Panc1 (cell line): ENCODE measurements at regions not wholly inside any gene's neighbourhood (a gene's known extent, or its start where the extent isn't known, plus 50 kb on each side); places are given as distances from the start of the nearest gene placed in this dataset.

Source experiments
- ATAC-seq: fragments of 200-7000 bp; cut with Tn5 transposase; 2 replicates; pipeline ENCODE4 v1.9.1; 2020; ENCODE audit warnings: mild to moderate bottlenecking, moderate library complexity
- BruUV-seq: library from RNA; stranded (reverse); fragments of 400-500 nt; replicated peaks from 2 replicates; lab custom pipeline; 2021; lab: Mats Ljungman, UMichigan
- CTCF ChIA-PET: fragments of 300-600 bp; sonication (Branson Sonifier 250); formaldehyde crosslinking; loops from one replicate; lab custom pipeline; 2022; ENCODE audit warnings: antibody characterized with exemption; lab: Charles Lee
- POLR2A ChIA-PET: fragments of 300-600 bp; sonication (Branson Sonifier 250); formaldehyde crosslinking; loops from one replicate; lab custom pipeline; 2022; ENCODE audit warnings: antibody characterized with exemption; lab: Charles Lee
- DNase-seq: peaks from one replicate; pipeline ENCODE4 v3.0.0-alpha.2; 2010; ENCODE audit warnings: low read depth, low spot score
- H3K27ac ChIP-seq: 2 replicates; pipeline ENCODE4 v1.5.1; 2011; ENCODE audit warnings: mild to moderate bottlenecking, low read length, inconsistent platforms
- H3K27me3 ChIP-seq: fragments of 200-500 bp; sonication (Bioruptor generic); 2 replicates; pipeline ENCODE4 v1.6.0; 2014; ENCODE audit warnings: low read length, inconsistent platforms; ENCODE audit not compliant: control insufficient read depth, insufficient read depth
- H3K36me3 ChIP-seq: fragments of 200-500 bp; sonication (Bioruptor generic); 2 replicates; pipeline ENCODE4 v1.5.1; 2014; ENCODE audit warnings: inconsistent platforms, mild to moderate bottlenecking, low read length, moderate library complexity; ENCODE audit not compliant: control insufficient read depth, insufficient read depth
- H3K4me1 ChIP-seq: 2 replicates; pipeline ENCODE4 v1.5.1; 2011; ENCODE audit warnings: inconsistent platforms, mild to moderate bottlenecking, low read length, moderate library complexity; ENCODE audit not compliant: control insufficient read depth, insufficient read depth
- H3K4me3 ChIP-seq, 2 experiments: 2 replicates each; pipeline ENCODE4 v1.5.1; 2011 to 2012; ENCODE audit warnings: low read depth in 2 of 2, low read length in 2 of 2, mild to moderate bottlenecking in 2 of 2, inconsistent platforms in 1 of 2, moderate library complexity in 1 of 2
- H3K9me3 ChIP-seq: fragments of 200-500 bp; sonication (Bioruptor generic); 2 replicates; pipeline ENCODE4 v1.5.1; 2014; ENCODE audit warnings: low read depth, mild to moderate bottlenecking, inconsistent platforms, low read length, moderate library complexity; ENCODE audit not compliant: control insufficient read depth, insufficient read depth
- CTCF ChIP-seq: fragments of 450-650 bp; IDR thresholded peaks from 2 replicates; pipeline ENCODE4 v1.5.1; 2017; ENCODE audit warnings: mild to moderate bottlenecking
- POLR2AphosphoS5 ChIP-seq: IDR thresholded peaks from 2 replicates; pipeline ENCODE4 v1.6.1; 2012; ENCODE audit warnings: mild to moderate bottlenecking, low read depth, low read length, moderate library complexity
- REST ChIP-seq, 2 experiments: IDR thresholded peaks; 2 replicates each; pipeline ENCODE4 v1.6.1; 2011 to 2012; ENCODE audit warnings: low read depth in 2 of 2, control low read depth in 1 of 2, low read length in 1 of 2, mild to moderate bottlenecking in 1 of 2, moderate library complexity in 1 of 2; ENCODE audit not compliant: insufficient read depth in 1 of 2
- SIN3A ChIP-seq: IDR thresholded peaks from 2 replicates; pipeline ENCODE4 v1.6.1; 2012; ENCODE audit warnings: low read depth, mild to moderate bottlenecking, low read length, moderate library complexity, borderline replicate concordance; ENCODE audit not compliant: insufficient read depth
- TCF7L2 ChIP-seq: IDR thresholded peaks from 2 replicates; pipeline ENCODE4 v1.6.1; 2011; ENCODE audit warnings: mild to moderate bottlenecking, low read depth, low read length, inconsistent platforms
- in situ Hi-C: cut with HindIII; loops from 2 replicates; pipeline ENCODE4 v1.10.0; 2016; ENCODE audit warnings: low sequenced_read_pairs, low pct_unique_long_range_greater_than_20kb
- intact Hi-C: fragments of 100-400 bp; cut with micrococcal nuclease; formaldehyde crosslinking; loops from one replicate; pipeline ENCODE4 v1.10.0; 2022; ENCODE audit not compliant: unreplicated experiment

- Histone ChIP-seq H3K27ac (no peak overlapping the region), H3K4me3 (no peak overlapping the region), H3K27me3 (no peaks in the 10 kb centered on the region), H3K4me1 (no peaks in the 10 kb centered on the region), H3K9me3 (no peaks in the 10 kb centered on the region), H3K36me3 (no peaks in the 10 kb centered on the region)
- CTCF ChIA-PET: no interaction called here
- no TSS peak for BruUV-seq
- in situ Hi-C loops: no loop called here
- TF ChIP-seq CTCF: no peak
- TF ChIP-seq SIN3A: no peak
- DNase-seq (no peak), ATAC-seq (no peak)
- POLR2A ChIA-PET: no interaction called here
- intact Hi-C loops: no loop called here
These were observed 332.2 kb downstream of the EIPR1 start for GRCh38 chr2:3045318-3045921.

- no peaks in the 10 kb centered on the region for H3K9me3 ChIP-seq
- H3K27ac ChIP-seq: no peak overlapping the region
- BruUV-seq: no TSS peak
- intact Hi-C loops: no loop called here
- ChIA-PET CTCF (no interaction called here), POLR2A (no interaction called here)
- H3K36me3 ChIP-seq: no peaks in the 10 kb centered on the region
- no peak overlapping the region for H3K4me3 ChIP-seq
- DNase-seq (no peak), ATAC-seq (no peak)
- in situ Hi-C loops: no loop called here
- no peaks in the 10 kb centered on the region for H3K27me3 ChIP-seq
- no peaks in the 10 kb centered on the region for H3K4me1 ChIP-seq
- TF ChIP-seq POLR2AphosphoS5 (no peak), REST (IDR thresholded peaks at IDR 0.05; ENCODE audit: insufficient read depth in 1 of 2, low read depth in 2 of 2, low read length in 1 of 2) (no peak), CTCF (no peak), SIN3A (no peak), TCF7L2 (no peak)
These were observed 332.9 kb downstream of the EIPR1 start for GRCh38 chr2:3044587-3045317.
